ENCODE measurements at regions not wholly inside any gene's neighbourhood (a gene's known extent, or its start where the extent isn't known, plus 50 kb on each side); places are given as distances from the start of the nearest gene placed in this dataset.

DNA sequence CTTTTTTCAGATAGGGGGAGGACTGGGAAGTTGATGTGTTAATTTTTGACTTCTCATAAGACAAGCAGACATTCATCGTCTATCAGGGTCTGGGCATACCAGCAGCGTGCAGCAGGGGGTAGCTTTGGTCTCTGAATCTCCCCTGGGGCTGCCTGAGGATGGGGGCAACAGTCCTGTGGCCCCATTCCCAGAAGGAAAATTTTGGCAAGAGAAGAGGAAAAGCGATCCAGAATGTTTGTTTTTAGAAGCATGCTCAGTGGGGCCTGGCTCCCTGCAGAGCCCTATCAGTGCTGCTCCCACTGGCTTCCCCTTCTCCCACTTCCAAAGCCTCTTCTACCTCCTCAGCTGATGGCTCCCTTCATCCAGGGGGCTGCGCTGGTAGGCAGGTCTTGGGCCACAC is 194.8 kb upstream of the IL12B start:
- Mint-ChIP-seq H3K4me3 (no peak overlapping the region), H3K27ac (no peak overlapping the region), H3K4me1 (ENCODE audit: low read depth) (no peaks in the 10 kb centered on the region), H3K36me3 (ENCODE audit: low read depth) (no peaks in the 10 kb centered on the region), H3K9me3 (peaks cover 4% of the 10 kb centered on the region), H3K27me3 (ENCODE audit: low read depth) (no peaks in the 10 kb centered on the region)
- intact Hi-C loops (cut with micrococcal nuclease), result no loop called here
- DNase-seq, result no peak
- CTCF ChIA-PET, result interaction anchor here (1.0 to 2.2 kb wide), 2 partner anchors 9 to 15 kb away, joined by 3 to 8 read pairs; no protein-coding TSS in a partner anchor

DNA sequence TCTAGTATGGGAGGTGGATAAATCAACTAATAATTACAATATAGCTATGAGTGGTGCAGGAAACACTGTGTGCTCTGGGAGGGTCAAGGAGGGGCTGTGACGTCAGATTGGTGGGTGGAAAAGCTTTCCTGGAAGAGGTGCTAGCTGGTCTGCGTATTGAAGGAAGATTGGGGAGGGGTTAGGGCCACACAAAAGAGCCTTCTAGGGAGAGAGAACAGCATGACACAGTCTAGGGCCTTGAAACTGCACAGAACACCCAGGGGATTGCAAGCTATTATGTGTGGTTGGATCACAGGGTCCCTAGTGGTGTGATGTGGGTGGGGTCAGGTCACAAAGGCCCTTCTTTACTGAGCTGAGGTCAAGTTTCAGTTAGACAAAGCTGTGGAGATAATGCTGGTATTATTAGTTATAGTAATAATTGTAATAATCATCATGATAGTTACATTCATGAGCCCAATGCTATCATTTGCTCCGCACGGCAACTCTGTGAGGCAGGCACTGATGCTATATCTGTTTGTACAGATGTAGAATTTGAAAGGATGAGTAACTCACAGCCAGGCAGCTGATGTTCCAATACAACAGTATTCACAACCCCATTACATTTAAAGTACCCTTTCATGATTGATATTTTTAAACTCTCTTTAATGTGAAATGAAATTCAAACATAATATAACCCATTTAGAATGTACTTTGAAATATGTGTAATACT is 197.4 kb upstream of the IL12B start:
- Mint-ChIP-seq H3K27me3 (ENCODE audit: low read depth) (no peaks in the 10 kb centered on the region), H3K9me3 (peaks cover 4% of the 10 kb centered on the region), H3K36me3 (ENCODE audit: low read depth) (no peaks in the 10 kb centered on the region), H3K4me3 (no peak overlapping the region), H3K27ac (no peak overlapping the region), H3K4me1 (ENCODE audit: low read depth) (no peaks in the 10 kb centered on the region)
- CTCF ChIA-PET, result interaction anchor here (1.1 kb wide), 1 partner anchor 11 kb away, joined by 3 read pairs; no protein-coding TSS in a partner anchor
- intact Hi-C loops (cut with micrococcal nuclease), result no loop called here
- no peak for DNase-seq

DNA sequence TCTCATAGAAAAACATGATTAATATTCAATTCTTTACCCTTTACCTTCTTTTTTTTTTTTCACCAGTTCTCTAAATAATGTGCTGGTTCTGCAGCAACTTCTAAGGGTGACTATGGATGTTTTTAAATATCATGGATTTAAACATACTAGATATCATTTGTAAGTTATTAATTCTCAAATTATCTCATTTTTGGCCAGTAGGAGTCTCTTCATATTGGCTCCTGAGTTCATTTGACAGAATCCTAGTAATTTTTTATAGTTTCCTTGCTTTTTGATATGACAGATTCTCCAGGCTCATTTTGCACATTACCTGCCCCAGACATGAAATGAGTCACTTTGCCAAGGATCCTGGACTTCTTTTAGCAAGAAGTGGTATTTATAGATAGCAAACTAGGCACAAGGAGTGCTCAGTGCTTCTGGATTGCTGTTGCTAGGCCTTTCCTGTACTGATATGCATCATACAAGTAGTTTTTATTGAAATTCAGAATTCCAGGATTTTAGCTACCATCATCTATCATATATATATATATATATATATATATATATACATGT is 201.3 kb upstream of the IL12B start:
- intact Hi-C loops (cut with micrococcal nuclease), result no loop called here

DNA sequence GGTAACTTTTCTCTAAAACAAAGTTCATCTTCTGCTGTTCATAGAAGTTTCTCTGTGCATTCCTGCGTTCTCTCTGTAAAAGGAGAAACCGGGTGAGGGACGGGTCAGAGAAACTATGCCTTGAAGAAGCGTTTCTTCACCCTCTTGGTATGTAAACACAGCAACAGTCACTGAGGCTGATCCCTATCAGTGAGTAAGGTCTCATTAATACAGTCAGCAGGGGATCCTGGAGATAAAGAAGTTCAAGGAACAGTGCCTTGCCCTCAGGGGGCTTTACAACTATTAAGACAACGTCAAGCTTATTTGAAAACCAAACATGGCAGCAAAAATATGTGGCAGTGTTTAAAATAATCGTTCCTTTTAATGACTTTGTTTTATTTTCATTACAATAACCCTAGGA is 202.9 kb upstream of the IL12B start:
- Mint-ChIP-seq H3K4me1 (ENCODE audit: low read depth) (no peaks in the 10 kb centered on the region), H3K27ac (no peak overlapping the region), H3K27me3 (ENCODE audit: low read depth) (peaks cover 3% of the 10 kb centered on the region), H3K4me3 (no peak overlapping the region), H3K9me3 (peaks cover 4% of the 10 kb centered on the region), H3K36me3 (ENCODE audit: low read depth) (no peaks in the 10 kb centered on the region)
- DNase-seq, result no peak
- intact Hi-C loops (cut with micrococcal nuclease), result no loop called here
- CTCF ChIA-PET, result interaction anchor here (0.6 to 1.2 kb wide), 2 partner anchors 17 to 40 kb away, joined by 3 to 4 read pairs; no protein-coding TSS in a partner anchor

More for the DNA sequence above, 201.3 kb upstream of the IL12B start:
- DNase-seq, result no peak
- Mint-ChIP-seq H3K27ac (no peak overlapping the region), H3K4me3 (no peak overlapping the region), H3K36me3 (ENCODE audit: low read depth) (no peaks in the 10 kb centered on the region), H3K4me1 (ENCODE audit: low read depth) (no peaks in the 10 kb centered on the region), H3K27me3 (ENCODE audit: low read depth) (no peaks in the 10 kb centered on the region), H3K9me3 (peaks cover 4% of the 10 kb centered on the region)
- CTCF ChIA-PET, result interaction anchor here (0.5 to 1.2 kb wide), 2 partner anchors 16 to 288 kb away, joined by 3 to 4 read pairs; no protein-coding TSS in a partner anchor

GRCh38 chr5:159536166-159536565 is 205.9 kb upstream of the IL12B start:
- H3K9me3 Mint-ChIP-seq, result no peaks in the 10 kb centered on the region
- CTCF ChIA-PET, result no interaction called here
- DNase-seq, result no peak
- intact Hi-C loops (cut with micrococcal nuclease), result no loop called here
- no peaks in the 10 kb centered on the region for H3K4me1 Mint-ChIP-seq (ENCODE audit: low read depth)
- H3K4me3 Mint-ChIP-seq, result no peak overlapping the region
- peaks cover 3% of the 10 kb centered on the region for H3K27me3 Mint-ChIP-seq (ENCODE audit: low read depth)
- H3K27ac Mint-ChIP-seq, result no peak overlapping the region
- H3K36me3 Mint-ChIP-seq (ENCODE audit: low read depth), result no peaks in the 10 kb centered on the region

DNA sequence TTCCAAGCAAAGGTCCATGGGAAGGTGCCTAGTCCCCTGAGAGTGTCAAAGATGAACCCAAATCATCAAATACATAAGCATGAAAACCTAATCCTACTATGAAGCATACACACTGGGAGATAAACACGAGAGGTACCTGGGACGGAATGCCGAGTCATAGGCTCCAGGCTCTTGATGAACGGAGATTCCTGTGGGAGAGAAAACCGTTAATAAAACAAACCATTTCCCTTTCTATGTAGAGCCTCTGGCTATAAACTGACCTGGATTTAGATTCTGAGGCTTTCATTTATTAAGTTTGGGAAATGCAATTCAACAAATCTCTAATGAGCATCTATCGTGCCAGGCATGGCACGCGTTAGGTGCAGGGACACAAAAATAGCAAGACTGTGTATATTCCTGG is 206.4 kb upstream of the IL12B start:
- H3K9me3 Mint-ChIP-seq, result no peaks in the 10 kb centered on the region
- CTCF ChIA-PET, result no interaction called here
- intact Hi-C loops (cut with micrococcal nuclease), result no loop called here
- no peaks in the 10 kb centered on the region for H3K36me3 Mint-ChIP-seq (ENCODE audit: low read depth)
- no peaks in the 10 kb centered on the region for H3K4me1 Mint-ChIP-seq (ENCODE audit: low read depth)
- H3K27ac Mint-ChIP-seq, result no peak overlapping the region
- peaks cover 3% of the 10 kb centered on the region for H3K27me3 Mint-ChIP-seq (ENCODE audit: low read depth)
- DNase-seq, result no peak
- H3K4me3 Mint-ChIP-seq, result no peak overlapping the region

GRCh38 chr5:159539678-159540077 is 209.4 kb upstream of the IL12B start:
- Mint-ChIP-seq H3K36me3 (ENCODE audit: low read depth) (no peaks in the 10 kb centered on the region), H3K9me3 (no peaks in the 10 kb centered on the region), H3K27me3 (ENCODE audit: low read depth) (peaks cover 14% of the 10 kb centered on the region), H3K27ac (no peak overlapping the region), H3K4me3 (no peak overlapping the region), H3K4me1 (ENCODE audit: low read depth) (no peaks in the 10 kb centered on the region)
- no peak for DNase-seq
- intact Hi-C loops (cut with micrococcal nuclease), result no loop called here
- CTCF ChIA-PET, result interaction anchor here (1.0 to 1.6 kb wide), 2 partner anchors 14 to 316 kb away, joined by 3 read pairs; no protein-coding TSS in a partner anchor

- Mint-ChIP-seq H3K27ac (no peak overlapping the region), H3K9me3 (peaks cover 3% of the 10 kb centered on the region), H3K36me3 (ENCODE audit: low read depth) (no peaks in the 10 kb centered on the region), H3K4me1 (ENCODE audit: low read depth) (no peaks in the 10 kb centered on the region), H3K4me3 (no peak overlapping the region), H3K27me3 (ENCODE audit: low read depth) (peaks cover 13% of the 10 kb centered on the region)
- CTCF ChIA-PET, result no interaction called here
- DNase-seq, result no peak
- intact Hi-C loops (cut with micrococcal nuclease), result no loop called here
These were observed 213.0 kb upstream of the IL12B start for GRCh38 chr5:159543326-159543725.

DNA sequence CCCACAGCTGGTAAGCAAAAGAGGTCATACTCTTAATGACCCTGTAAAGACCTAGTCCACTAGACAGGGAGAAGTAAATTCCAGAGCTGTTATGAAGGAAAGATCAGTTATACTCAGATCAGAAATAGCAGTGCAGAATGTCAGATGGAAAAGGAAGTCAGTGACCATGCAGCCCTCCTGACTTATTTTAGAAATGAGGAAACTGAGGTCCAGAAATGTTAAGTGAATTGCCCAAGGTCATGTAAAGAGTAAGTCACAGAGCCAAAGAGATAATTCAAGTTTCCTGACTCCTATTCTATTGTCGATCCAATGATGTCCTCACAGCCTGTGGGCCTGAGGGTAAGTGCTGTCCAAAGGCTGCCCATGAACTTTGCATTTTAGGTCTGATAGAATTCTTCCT is 214.9 kb upstream of the IL12B start:
- Mint-ChIP-seq H3K4me3 (no peak overlapping the region), H3K4me1 (ENCODE audit: low read depth) (no peaks in the 10 kb centered on the region), H3K36me3 (ENCODE audit: low read depth) (no peaks in the 10 kb centered on the region), H3K27me3 (ENCODE audit: low read depth) (peaks cover 13% of the 10 kb centered on the region), H3K27ac (no peak overlapping the region), H3K9me3 (peaks cover 3% of the 10 kb centered on the region)
- no peak for DNase-seq
- CTCF ChIA-PET, result no interaction called here
- intact Hi-C loops (cut with micrococcal nuclease), result no loop called here

GRCh38 chr5:159547466-159548195 is 217.3 kb upstream of the IL12B start:
- Mint-ChIP-seq H3K4me1 (ENCODE audit: low read depth) (no peaks in the 10 kb centered on the region), H3K9me3 (peaks cover 3% of the 10 kb centered on the region), H3K36me3 (ENCODE audit: low read depth) (no peaks in the 10 kb centered on the region), H3K27me3 (ENCODE audit: low read depth) (peaks cover 5% of the 10 kb centered on the region), H3K4me3 (no peak overlapping the region), H3K27ac (no peak overlapping the region)
- CTCF ChIA-PET, result no interaction called here
- intact Hi-C loops (cut with micrococcal nuclease), result no loop called here
- no peak for DNase-seq

GRCh38 chr5:159548517-159548916 is 218.2 kb upstream of the IL12B start:
- Mint-ChIP-seq H3K4me3 (no peak overlapping the region), H3K9me3 (peaks cover 3% of the 10 kb centered on the region), H3K27me3 (ENCODE audit: low read depth) (peaks cover 5% of the 10 kb centered on the region), H3K4me1 (ENCODE audit: low read depth) (no peaks in the 10 kb centered on the region), H3K36me3 (ENCODE audit: low read depth) (no peaks in the 10 kb centered on the region), H3K27ac (no peak overlapping the region)
- CTCF ChIA-PET, result no interaction called here
- DNase-seq, result no peak
- intact Hi-C loops (cut with micrococcal nuclease), result no loop called here

DNA sequence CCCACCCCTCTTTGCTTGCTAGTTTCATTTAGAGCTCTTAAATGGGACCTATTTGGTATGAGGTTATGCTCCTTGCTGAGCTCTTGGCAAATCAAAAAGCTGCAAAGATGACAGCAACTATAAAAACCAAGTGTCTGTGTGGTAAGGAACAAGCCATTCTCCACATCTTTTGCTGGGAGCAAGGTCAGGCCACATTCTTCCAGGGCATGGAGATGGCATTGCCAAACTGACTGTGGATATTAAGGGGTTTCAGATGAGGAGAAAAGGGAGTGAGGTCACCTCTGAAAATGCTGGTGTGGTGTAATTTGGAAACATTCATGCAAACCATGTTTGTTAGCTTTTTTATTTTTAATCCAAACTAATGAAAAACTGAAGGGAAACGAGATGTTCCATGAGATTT is 218.8 kb upstream of the IL12B start:
- no peaks in the 10 kb centered on the region for H3K36me3 Mint-ChIP-seq (ENCODE audit: low read depth)
- no peaks in the 10 kb centered on the region for H3K4me1 Mint-ChIP-seq (ENCODE audit: low read depth)
- H3K27ac Mint-ChIP-seq, result no peak overlapping the region
- H3K27me3 Mint-ChIP-seq (ENCODE audit: low read depth), result peaks cover 2% of the 10 kb centered on the region
- H3K9me3 Mint-ChIP-seq, result peaks cover 3% of the 10 kb centered on the region
- intact Hi-C loops (cut with micrococcal nuclease), result no loop called here
- no peak overlapping the region for H3K4me3 Mint-ChIP-seq
- no peak for DNase-seq
- CTCF ChIA-PET, result interaction anchor here (0.9 kb wide), 1 partner anchor 10 kb away, joined by 3 read pairs; no protein-coding TSS in a partner anchor

All from activated naive CD4-positive, alpha-beta T cell treated with anti-CD3 and anti-CD28 coated beads for 36 hours (primary cell).